HG02588 (cell line): ENCODE measurements at regions not wholly inside any gene's neighbourhood (a gene's known extent, or its start where the extent isn't known, plus 50 kb on each side); places are given as distances from the start of the nearest gene placed in this dataset.

ENCODE experiments used
- ATAC-seq: cut with Tn5 transposase; IDR thresholded peaks from one replicate; pipeline ENCODE4 v1.9.1; 2021; ENCODE audit warnings: mild to moderate bottlenecking, moderate library complexity; ENCODE audit not compliant: unreplicated experiment

GRCh38 chr5:158308429-158309025 lies 449.6 kb upstream of the CLINT1 start:
- no peak for ATAC-seq

DNA sequence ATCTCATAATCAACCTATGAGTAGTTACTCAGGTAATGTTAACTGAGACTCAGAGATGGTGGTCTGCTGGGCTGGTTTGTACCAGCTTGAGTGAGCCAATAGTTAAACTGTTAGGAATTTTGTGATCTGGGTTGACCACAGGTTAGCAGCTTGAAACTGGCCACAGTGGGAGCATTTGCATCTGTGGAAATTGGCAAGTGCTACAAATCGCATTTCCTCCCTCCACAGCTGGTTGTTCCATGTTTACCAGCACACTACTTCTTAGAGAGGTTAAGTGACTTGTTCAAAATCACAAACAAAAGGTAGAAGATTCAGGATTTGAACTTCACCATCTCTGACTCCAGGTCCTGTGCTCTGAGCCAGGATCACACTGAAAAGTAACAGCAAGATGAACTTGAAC lies 446.9 kb upstream of the CLINT1 start:
- no peak for ATAC-seq

DNA sequence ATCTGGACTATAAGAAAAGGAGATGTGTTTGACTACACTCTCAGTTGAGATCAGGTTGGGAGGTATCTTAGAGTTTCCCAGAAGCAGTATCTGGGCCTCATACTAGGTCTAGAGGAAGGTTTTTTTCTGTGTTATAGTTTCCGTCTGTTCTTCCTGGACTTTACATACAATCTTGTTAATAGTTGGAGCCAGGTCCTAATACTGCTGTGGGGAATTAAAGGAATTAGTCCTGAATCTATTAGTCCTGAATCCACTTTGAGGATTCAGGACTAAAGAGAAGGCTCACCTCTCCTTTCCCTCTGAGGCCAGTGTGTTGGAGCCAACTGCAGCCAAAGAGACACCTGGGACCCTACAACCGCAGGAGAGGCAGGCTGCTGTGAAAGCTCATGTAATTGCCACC lies 445.7 kb upstream of the CLINT1 start:
- ATAC-seq, result no peak

GRCh38 chr5:158303883-158304282 lies 444.9 kb upstream of the CLINT1 start:
- no peak for ATAC-seq

GRCh38 chr5:158303275-158303674 lies 444.3 kb upstream of the CLINT1 start:
- no peak for ATAC-seq

DNA sequence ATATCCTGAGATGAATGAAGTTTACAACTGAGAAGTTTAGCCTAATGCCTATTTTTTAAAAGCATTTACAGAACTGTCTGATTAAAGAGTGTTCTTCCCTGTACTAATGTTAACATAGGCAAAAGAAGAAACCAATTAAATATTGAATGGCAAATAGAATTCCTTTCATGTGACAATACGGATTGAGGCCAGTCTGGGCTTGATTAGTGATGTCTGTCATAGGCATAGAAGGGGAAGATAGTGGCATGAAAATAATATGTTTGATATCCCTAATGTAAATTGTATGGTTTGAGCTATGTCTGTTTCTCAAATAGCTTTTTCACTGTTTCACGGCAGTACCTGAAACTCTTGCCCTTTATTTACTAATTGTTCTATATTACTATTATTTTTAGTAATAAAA lies 443.1 kb upstream of the CLINT1 start:
- no peak for ATAC-seq

GRCh38 chr5:158301186-158301585 lies 442.2 kb upstream of the CLINT1 start:
- ATAC-seq, result no peak

- ATAC-seq, result no peak
Measured at GRCh38 chr5:158300256-158300655, 441.3 kb upstream of the CLINT1 start.

GRCh38 chr5:158297002-158297527 lies 438.1 kb upstream of the CLINT1 start:
- ATAC-seq, result no peak

- no peak for ATAC-seq
Measured at GRCh38 chr5:158294701-158295100, 435.8 kb upstream of the CLINT1 start.

GRCh38 chr5:158292981-158293380 lies 434.0 kb upstream of the CLINT1 start:
- ATAC-seq, result no peak

- ATAC-seq, result no peak
Measured at GRCh38 chr5:158289967-158290366, 431.0 kb upstream of the CLINT1 start.

- ATAC-seq, result no peak
Measured at GRCh38 chr5:158288272-158288657, 429.3 kb upstream of the CLINT1 start.

DNA sequence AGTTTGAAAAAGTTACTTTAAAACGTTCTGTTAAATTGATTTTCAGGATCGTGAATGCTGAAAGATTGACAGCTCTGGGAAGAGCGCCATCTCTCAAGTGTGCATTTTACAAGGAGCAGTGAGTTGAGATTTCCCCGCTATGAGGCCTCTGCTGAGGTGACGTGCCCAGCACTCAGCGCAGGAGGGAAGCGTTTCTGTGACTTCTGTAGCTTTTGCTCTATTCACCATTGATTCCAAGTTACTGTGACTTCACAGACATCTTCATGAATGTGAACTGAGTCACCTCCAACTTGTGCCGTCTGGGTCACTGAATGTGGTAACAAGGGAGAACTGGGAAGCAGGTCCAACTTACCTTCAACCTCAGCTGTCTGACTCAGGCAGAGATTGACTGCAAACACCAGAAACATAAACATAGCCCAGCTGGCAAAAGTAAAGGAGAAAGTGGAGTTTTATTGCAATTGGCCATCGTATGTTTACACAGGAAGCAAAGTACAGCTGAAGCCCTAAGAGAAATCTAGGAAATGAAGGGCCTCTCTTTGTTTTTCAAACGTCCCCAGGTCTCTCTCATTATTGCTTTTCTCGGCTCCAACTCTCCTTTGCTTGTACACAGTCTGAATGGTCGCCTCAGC lies 428.8 kb upstream of the CLINT1 start:
- no peak for ATAC-seq

- no peak for ATAC-seq
Measured at GRCh38 chr5:158286827-158287226, 427.9 kb upstream of the CLINT1 start.

GRCh38 chr5:158285698-158286097 lies 426.8 kb upstream of the CLINT1 start:
- no peak for ATAC-seq

DNA sequence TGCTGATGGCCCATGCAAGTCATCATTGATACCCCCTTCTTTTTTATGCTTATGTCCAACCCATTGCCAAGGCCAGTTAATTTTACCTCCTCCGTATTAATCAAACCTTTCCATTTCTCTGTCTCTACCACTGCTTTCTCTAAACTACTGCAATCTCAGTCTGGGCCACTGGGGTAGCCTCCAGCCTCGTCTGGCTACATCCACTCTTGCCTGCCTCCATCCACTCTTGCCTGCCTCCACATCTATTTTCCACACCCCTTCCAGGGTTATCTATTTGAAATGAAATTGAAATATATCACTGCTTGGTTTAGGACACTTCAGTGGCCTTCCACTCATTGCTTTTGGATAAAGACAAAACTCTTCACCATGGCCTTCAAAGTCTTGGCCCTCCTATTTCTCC lies 425.3 kb upstream of the CLINT1 start:
- ATAC-seq, result no peak

DNA sequence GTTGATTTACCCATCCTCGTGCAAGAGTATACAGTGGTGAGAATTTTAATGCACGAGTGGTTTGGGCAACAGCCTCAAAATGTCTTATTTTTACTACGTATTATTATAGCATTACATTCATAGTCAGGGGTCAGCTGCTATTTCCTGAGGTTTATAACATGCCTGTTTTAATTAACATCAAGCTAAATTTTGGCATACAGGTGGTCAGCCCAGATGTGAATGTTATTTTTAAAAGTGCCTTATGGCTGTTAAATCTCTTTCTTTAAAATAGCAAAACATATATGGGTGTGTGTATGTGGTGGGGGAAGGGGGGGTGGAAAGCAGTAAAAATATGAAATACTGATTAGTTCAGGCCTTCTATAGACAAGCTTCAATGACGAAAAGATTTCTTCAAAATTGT lies 424.5 kb upstream of the CLINT1 start:
- ATAC-seq, result no peak

DNA sequence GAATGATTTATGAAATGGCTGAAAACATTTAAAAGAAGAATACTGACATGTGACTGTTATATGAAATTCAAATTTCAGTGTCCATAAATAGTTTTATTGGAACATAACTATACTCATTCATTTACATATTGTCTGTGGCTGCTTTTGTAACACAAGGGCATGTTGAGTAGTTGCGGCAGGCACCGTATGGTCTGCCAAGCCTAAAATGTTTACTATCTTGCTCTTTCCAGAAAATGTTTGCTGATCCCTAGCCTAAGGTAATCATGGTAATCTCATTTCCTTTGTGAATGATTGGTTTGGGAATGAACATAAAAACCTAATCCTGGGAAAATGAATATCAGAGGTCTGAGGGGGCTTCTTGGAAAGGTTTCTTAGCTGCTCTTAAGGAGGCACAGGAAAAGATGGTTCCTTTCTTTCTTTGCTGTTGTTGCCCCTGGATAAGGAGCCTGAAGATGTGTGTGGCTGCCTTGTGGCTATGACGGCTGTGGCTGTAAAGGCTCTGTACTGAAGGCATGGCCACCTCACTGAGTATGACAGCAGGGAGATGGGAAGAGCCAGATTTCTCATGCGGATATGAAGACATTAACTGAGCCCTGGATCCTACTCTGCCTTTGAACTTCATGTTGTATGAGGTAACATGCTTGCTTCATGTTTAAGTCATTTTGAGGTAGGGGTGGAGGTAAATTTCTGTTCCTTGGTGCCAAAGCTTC lies 419.4 kb upstream of the CLINT1 start:
- no peak for ATAC-seq

GRCh38 chr5:158277276-158277675 lies 418.3 kb upstream of the CLINT1 start:
- ATAC-seq, result no peak

- no peak for ATAC-seq
Measured at GRCh38 chr5:158276692-158277091, 417.7 kb upstream of the CLINT1 start.

DNA sequence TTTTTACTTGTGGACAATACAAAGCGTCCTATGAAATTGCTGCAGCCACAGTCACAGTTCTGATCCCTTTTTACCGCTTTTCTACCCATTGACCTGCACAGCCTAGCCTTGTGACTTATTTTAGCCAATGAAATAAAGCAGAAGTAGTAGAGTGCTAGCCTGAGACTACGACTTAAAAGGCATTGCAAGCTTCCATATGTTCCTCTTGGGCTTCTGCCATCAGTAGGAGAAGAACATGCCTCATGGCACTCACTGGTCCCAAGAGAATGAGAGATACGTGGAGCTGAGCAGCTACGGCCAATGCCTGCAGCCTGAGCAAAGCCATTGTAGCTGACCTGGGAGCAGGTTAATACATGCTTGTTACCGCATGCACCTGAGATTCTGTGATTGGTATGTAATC lies 416.6 kb upstream of the CLINT1 start:
- ATAC-seq, result no peak
